HepG2 (cell line): ENCODE measurements at regions not wholly inside any gene's neighbourhood (a gene's known extent, or its start where the extent isn't known, plus 50 kb on each side); places are given as distances from the start of the nearest gene placed in this dataset.

Experiments
- ATAC-seq: fragments of 200-7000 bp; cut with Tn5 transposase; 3 replicates; pipeline ENCODE4 v1.9.1; 2020; ENCODE audit warnings: mild to moderate bottlenecking, moderate library complexity
- BruUV-seq: library from RNA; stranded (reverse); fragments of 400-500 nt; replicated peaks from 2 replicates; lab custom pipeline; 2021; lab: Mats Ljungman, UMichigan
- CTCF ChIA-PET: fragments of 300-600 bp; formaldehyde crosslinking; extraction: SDS; loops from one replicate; lab custom pipeline; 2021; ENCODE audit warnings: low total read pairs, inconsistent platforms, low intra/inter-chr PET ratio; lab: Yijun Ruan, JAX
- POLR2A ChIA-PET: fragments of 350-600 bp; sonication (Branson Sonifier 250); formaldehyde crosslinking; loops from one replicate; lab custom pipeline; 2020; ENCODE audit warnings: antibody characterized with exemption, inconsistent platforms; lab: Yijun Ruan, JAX
- DNase-seq: peaks from one replicate; pipeline ENCODE4 v3.0.0-alpha.2; 2015; ENCODE audit warnings: low spot score
- FAIRE-seq: peaks from 3 replicates; lab custom pipeline; 2011; peaks lifted over from hg19 to GRCh38; lab: Jason Lieb, UNC
- H2AFZ ChIP-seq: one replicate; pipeline ENCODE4 v1.6.1; 2011; ENCODE audit warnings: low read length, inconsistent platforms
- H3K27ac ChIP-seq: fragments of 300-600 bp; 3 replicates; pipeline ENCODE4 v1.8.0; 2011; ENCODE audit warnings: mixed run types, mild to moderate bottlenecking, mixed read lengths, low read length, inconsistent platforms; ENCODE audit not compliant: insufficient read depth; ENCODE audit errors: extremely low read length
- H3K27me3 ChIP-seq, 2 experiments: fragments of 200-600 bp in 1 of 2; 2 replicates in 1 of 2; 3 replicates in 1 of 2; pipeline versions ENCODE4 v1.6.0 to v1.8.0; 2011; ENCODE audit warnings: low read length in 2 of 2, mild to moderate bottlenecking in 2 of 2, moderate library complexity in 2 of 2, inconsistent platforms in 1 of 2; ENCODE audit not compliant: insufficient read depth in 2 of 2, control insufficient read depth in 1 of 2
- H3K36me3 ChIP-seq, 2 experiments: fragments of 200-600 bp in 1 of 2; replicated peaks in 1 of 2; 2 replicates in 1 of 2; 3 replicates in 1 of 2; pipeline versions ENCODE4 v1.5.1 to v1.8.0; 2011; ENCODE audit warnings: low read length in 2 of 2, inconsistent platforms in 1 of 2; ENCODE audit not compliant: insufficient read depth in 2 of 2, control insufficient read depth in 1 of 2
- H3K4me1 ChIP-seq: 2 replicates; pipeline ENCODE4 v1.5.1; 2012; ENCODE audit warnings: low read length, inconsistent platforms; ENCODE audit not compliant: insufficient read depth
- H3K4me2 ChIP-seq: 2 replicates; pipeline ENCODE4 v1.6.0; 2011; ENCODE audit warnings: low read depth, low read length, inconsistent platforms
- H3K4me3 ChIP-seq, 3 experiments: fragments of 200-600 bp in 1 of 3; sonication (generic), shearing (Covaris generic) in 1 of 3; replicated peaks in 1 of 3; 2 replicates each; pipeline ENCODE4 v1.5.1; 2011 to 2016; ENCODE audit warnings: low read length in 3 of 3, inconsistent platforms in 2 of 3, low read depth in 2 of 3, mild to moderate bottlenecking in 2 of 3, control low read depth in 1 of 3, mixed read lengths in 1 of 3; ENCODE audit not compliant: insufficient read depth in 1 of 3
- H3K79me2 ChIP-seq: one replicate; pipeline ENCODE4 v1.6.1; 2011; ENCODE audit warnings: low read length, inconsistent platforms; ENCODE audit not compliant: insufficient read depth
- H3K9ac ChIP-seq: 2 replicates; pipeline ENCODE4 v1.6.0; 2011; ENCODE audit warnings: mild to moderate bottlenecking, low read depth, low read length, inconsistent platforms; ENCODE audit not compliant: insufficient read depth
- H3K9me3 ChIP-seq: 2 replicates; pipeline ENCODE4 v1.5.1; 2012; ENCODE audit warnings: mild to moderate bottlenecking, low read length
- H4K20me1 ChIP-seq: 2 replicates; pipeline ENCODE4 v1.6.0; 2011; ENCODE audit warnings: inconsistent platforms, mild to moderate bottlenecking, low read length, moderate library complexity; ENCODE audit not compliant: insufficient read depth
- BHLHE40 ChIP-seq: IDR thresholded peaks from 2 replicates; pipeline ENCODE4 v1.6.1; 2011; ENCODE audit warnings: low read length, improper control_type of control experiment
- ESRRA ChIP-seq: sonication (generic); formaldehyde crosslinking; IDR thresholded peaks from 2 replicates; pipeline ENCODE4 v1.5.1; 2020; ENCODE audit warnings: mild to moderate bottlenecking, low read depth, missing genetic modification reagents
- EZH2 ChIP-seq: conservative IDR thresholded peaks from 2 replicates; pipeline ENCODE4 v1.6.1; 2012; ENCODE audit warnings: mild to moderate bottlenecking, low read depth, low read length, moderate library complexity
- ISL2 ChIP-seq: sonication (generic); formaldehyde crosslinking; IDR thresholded peaks from 2 replicates; pipeline ENCODE4 v1.5.0; 2020; ENCODE audit warnings: missing genetic modification reagents
- MLLT10 ChIP-seq: sonication (generic); formaldehyde crosslinking; IDR thresholded peaks from 2 replicates; pipeline ENCODE4 v1.4.0; 2020; ENCODE audit warnings: missing genetic modification reagents
- SP5 ChIP-seq: IDR thresholded peaks from 2 replicates; pipeline ENCODE4 v1.6.1; 2016; ENCODE audit warnings: low read depth, borderline replicate concordance
- TCF7L2 ChIP-seq: IDR thresholded peaks from 2 replicates; pipeline ENCODE4 v1.6.1; 2011; ENCODE audit warnings: mild to moderate bottlenecking, low read depth, low read length, moderate library complexity
- ZNF557 ChIP-seq: sonication (generic); formaldehyde crosslinking; IDR thresholded peaks from 2 replicates; pipeline ENCODE4 v1.4.0; 2020; ENCODE audit warnings: missing genetic modification reagents
- ZNF598 ChIP-seq: sonication (generic); formaldehyde crosslinking; IDR thresholded peaks from 2 replicates; pipeline ENCODE4 v1.5.1; 2020; ENCODE audit warnings: mild to moderate bottlenecking, missing genetic modification reagents, borderline replicate concordance
- ZNF619 ChIP-seq: sonication (generic); formaldehyde crosslinking; IDR thresholded peaks from 2 replicates; pipeline ENCODE4 v1.4.0; 2020; ENCODE audit warnings: mild to moderate bottlenecking, missing genetic modification reagents
- ZNF674 ChIP-seq: sonication (generic); formaldehyde crosslinking; IDR thresholded peaks from 2 replicates; pipeline ENCODE4 v1.5.0; 2020; ENCODE audit warnings: low read depth, mild to moderate bottlenecking, missing genetic modification reagents
- ZNF749 ChIP-seq: sonication (generic); formaldehyde crosslinking; IDR thresholded peaks from 2 replicates; pipeline ENCODE4 v1.8.0; 2022; ENCODE audit warnings: mild to moderate bottlenecking, missing genetic modification reagents, moderate library complexity, borderline replicate concordance
- ZNF782 ChIP-seq: sonication (generic); formaldehyde crosslinking; IDR thresholded peaks from 2 replicates; pipeline ENCODE4 v1.4.0; 2020; ENCODE audit warnings: missing genetic modification reagents, mild to moderate bottlenecking, borderline replicate concordance
- WGBS: methylation state at CpG from one replicate; pipeline ENCODE4 v1.1.6; 2017; ENCODE audit warnings: low lambda C conversion rate; 5-methylcytosine and 5-hydroxymethylcytosine counted together
- in situ Hi-C: cut with HindIII; loops from 2 replicates; pipeline ENCODE4 v1.10.0; 2017; ENCODE audit warnings: low pct_unique_long_range_greater_than_20kb; ENCODE audit not compliant: extremely low pct_ligation_motif_present
- intact Hi-C: fragments of 100-400 bp; cut with micrococcal nuclease; formaldehyde crosslinking; loops from one replicate; pipeline ENCODE4 v1.10.0; 2022; ENCODE audit not compliant: unreplicated experiment
- TF ChIP-seq, protein P1 (sequence below): sonication (generic); formaldehyde crosslinking; IDR thresholded peaks from 2 replicates; pipeline ENCODE4 v1.4.0; 2020; ENCODE audit warnings: missing genetic modification reagents
- TF ChIP-seq, protein P2 (sequence below): sonication (generic); formaldehyde crosslinking; IDR thresholded peaks from 2 replicates; pipeline ENCODE4 v1.4.0; 2020; ENCODE audit warnings: missing genetic modification reagents, low read depth, mild to moderate bottlenecking, borderline replicate concordance
- TF ChIP-seq, protein P3 (sequence below), 2 experiments: sonication (generic) in 1 of 2; formaldehyde crosslinking in 1 of 2; IDR thresholded peaks; 2 replicates each; pipeline versions ENCODE4 v1.5.1 to v1.6.1; 2011 to 2020; ENCODE audit warnings: borderline replicate concordance in 1 of 2, low read depth in 1 of 2, low read length in 1 of 2, mild to moderate bottlenecking in 1 of 2, missing genetic modification reagents in 1 of 2, moderate library complexity in 1 of 2
- TF ChIP-seq, protein P4 (sequence below): sonication (generic); formaldehyde crosslinking; IDR thresholded peaks from 2 replicates; pipeline ENCODE4; 2020; ENCODE audit warnings: missing genetic modification reagents, mild to moderate bottlenecking, borderline replicate concordance

DNA sequence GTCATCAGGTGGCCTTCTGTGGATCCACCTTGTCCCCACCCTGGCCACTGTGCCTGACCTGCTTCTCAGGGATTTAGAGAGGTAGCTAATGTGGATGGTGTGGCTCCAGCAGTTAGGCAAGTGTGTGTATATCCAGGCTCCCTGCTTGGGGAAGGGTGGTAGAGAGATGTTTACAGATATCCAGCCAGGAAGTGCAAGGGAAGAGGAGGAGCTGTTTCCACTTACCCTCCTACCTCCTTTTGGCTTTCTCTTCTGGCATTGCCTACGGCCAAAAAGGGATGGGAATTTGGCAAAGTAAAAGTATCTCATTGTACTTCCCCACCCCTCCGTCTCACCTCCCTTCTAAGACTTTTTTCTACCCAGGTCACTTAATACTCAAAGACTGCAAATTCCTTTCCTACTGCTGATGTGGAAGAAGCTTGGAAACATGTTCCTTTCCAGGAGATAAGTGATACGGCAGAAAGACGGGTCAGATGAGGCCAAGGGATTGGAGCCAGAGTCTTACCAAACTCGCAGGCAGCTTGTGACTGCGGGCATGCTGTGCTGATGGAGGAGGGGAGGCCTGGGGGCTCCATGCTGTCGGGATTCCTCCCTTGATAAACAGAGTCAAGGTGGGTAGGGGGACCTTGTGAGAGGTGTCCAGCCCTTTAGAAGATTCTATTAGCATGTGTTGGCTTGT, 253.4 kb downstream of the PRL start:
- H3K27ac ChIP-seq, result no peak overlapping the region
- H3K4me2 ChIP-seq, result no peak overlapping the region
- H4K20me1 ChIP-seq, result no peaks in the 10 kb centered on the region
- ATAC-seq (no peak), DNase-seq (no peak), FAIRE-seq (no peak)
- 30% methylated on average over 7 of the region's 7 CpGs for WGBS
- ChIA-PET POLR2A (no interaction called here), CTCF (no interaction called here)
- H3K9me3 ChIP-seq, result peaks cover 39% of the 10 kb centered on the region; the same call in 1 of the 2 replicates
- H3K36me3 ChIP-seq, result no peaks in the 10 kb centered on the region
- intact Hi-C loops, result no loop called here
- no peaks in the 10 kb centered on the region for H3K79me2 ChIP-seq
- no TSS peak for BruUV-seq
- H3K4me3 ChIP-seq, result no peak overlapping the region
- H3K9ac ChIP-seq, result no peak overlapping the region
- H3K4me1 ChIP-seq, result no peaks in the 10 kb centered on the region
- no peak overlapping the region for H2AFZ ChIP-seq
- H3K27me3 ChIP-seq, result no peaks in the 10 kb centered on the region; a peak in 1 of 5 replicates
- in situ Hi-C loops, result no loop called here
- TF ChIP-seq ZNF619 (CRISPR knock-in tag), result no peak
- TF ChIP-seq ZNF749 (CRISPR knock-in tag), result no peak
- no peak for TF ChIP-seq SP5 (CRISPR knock-in tag)
- TF ChIP-seq ZNF782 (CRISPR knock-in tag), result no peak
- no peak for TF ChIP-seq ZNF674 (CRISPR knock-in tag)
- TF ChIP-seq TCF7L2, result no peak
- no peak for TF ChIP-seq MLLT10 (CRISPR knock-in tag)
- TF ChIP-seq, protein P1, sequence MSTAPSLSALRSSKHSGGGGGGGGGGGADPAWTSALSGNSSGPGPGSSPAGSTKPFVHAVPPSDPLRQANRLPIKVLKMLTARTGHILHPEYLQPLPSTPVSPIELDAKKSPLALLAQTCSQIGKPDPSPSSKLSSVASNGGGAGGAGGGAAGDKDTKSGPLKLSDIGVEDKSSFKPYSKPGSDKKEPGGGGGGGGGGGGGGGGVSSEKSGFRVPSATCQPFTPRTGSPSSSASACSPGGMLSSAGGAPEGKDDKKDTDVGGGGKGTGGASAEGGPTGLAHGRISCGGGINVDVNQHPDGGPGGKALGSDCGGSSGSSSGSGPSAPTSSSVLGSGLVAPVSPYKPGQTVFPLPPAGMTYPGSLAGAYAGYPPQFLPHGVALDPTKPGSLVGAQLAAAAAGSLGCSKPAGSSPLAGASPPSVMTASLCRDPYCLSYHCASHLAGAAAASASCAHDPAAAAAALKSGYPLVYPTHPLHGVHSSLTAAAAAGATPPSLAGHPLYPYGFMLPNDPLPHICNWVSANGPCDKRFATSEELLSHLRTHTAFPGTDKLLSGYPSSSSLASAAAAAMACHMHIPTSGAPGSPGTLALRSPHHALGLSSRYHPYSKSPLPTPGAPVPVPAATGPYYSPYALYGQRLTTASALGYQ (CRISPR knock-in tag), result no peak
- TF ChIP-seq, protein P2, sequence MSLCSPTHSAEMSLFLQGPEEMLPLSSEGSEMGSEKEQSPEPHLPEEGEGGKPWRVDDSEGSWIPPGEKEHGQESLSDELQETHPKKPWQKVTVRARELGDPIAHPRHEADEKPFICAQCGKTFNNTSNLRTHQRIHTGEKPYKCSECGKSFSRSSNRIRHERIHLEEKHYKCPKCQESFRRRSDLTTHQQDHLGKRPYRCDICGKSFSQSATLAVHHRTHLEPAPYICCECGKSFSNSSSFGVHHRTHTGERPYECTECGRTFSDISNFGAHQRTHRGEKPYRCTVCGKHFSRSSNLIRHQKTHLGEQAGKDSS (CRISPR knock-in tag), result no peak
- TF ChIP-seq ESRRA (CRISPR knock-in tag), result no peak
- no peak for TF ChIP-seq ZNF598
- TF ChIP-seq, protein P3, sequence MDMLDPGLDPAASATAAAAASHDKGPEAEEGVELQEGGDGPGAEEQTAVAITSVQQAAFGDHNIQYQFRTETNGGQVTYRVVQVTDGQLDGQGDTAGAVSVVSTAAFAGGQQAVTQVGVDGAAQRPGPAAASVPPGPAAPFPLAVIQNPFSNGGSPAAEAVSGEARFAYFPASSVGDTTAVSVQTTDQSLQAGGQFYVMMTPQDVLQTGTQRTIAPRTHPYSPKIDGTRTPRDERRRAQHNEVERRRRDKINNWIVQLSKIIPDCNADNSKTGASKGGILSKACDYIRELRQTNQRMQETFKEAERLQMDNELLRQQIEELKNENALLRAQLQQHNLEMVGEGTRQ (IDR thresholded peaks at IDR 0.05; ENCODE audit: low read depth, low read length), result no peak
- TF ChIP-seq, protein P3 (CRISPR knock-in tag; IDR thresholded peaks at IDR 0.05; ENCODE audit: borderline replicate concordance), result no peak
- no peak for TF ChIP-seq EZH2
- TF ChIP-seq, protein P4, sequence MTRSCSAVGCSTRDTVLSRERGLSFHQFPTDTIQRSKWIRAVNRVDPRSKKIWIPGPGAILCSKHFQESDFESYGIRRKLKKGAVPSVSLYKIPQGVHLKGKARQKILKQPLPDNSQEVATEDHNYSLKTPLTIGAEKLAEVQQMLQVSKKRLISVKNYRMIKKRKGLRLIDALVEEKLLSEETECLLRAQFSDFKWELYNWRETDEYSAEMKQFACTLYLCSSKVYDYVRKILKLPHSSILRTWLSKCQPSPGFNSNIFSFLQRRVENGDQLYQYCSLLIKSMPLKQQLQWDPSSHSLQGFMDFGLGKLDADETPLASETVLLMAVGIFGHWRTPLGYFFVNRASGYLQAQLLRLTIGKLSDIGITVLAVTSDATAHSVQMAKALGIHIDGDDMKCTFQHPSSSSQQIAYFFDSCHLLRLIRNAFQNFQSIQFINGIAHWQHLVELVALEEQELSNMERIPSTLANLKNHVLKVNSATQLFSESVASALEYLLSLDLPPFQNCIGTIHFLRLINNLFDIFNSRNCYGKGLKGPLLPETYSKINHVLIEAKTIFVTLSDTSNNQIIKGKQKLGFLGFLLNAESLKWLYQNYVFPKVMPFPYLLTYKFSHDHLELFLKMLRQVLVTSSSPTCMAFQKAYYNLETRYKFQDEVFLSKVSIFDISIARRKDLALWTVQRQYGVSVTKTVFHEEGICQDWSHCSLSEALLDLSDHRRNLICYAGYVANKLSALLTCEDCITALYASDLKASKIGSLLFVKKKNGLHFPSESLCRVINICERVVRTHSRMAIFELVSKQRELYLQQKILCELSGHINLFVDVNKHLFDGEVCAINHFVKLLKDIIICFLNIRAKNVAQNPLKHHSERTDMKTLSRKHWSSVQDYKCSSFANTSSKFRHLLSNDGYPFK (CRISPR knock-in tag), result no peak
- TF ChIP-seq ZNF557 (CRISPR knock-in tag), result no peak
- no peak for TF ChIP-seq ISL2 (CRISPR knock-in tag)
- TF ChIP-seq BHLHE40, result no peak
